ENCODE measurements at regions not wholly inside any gene's neighbourhood (a gene's known extent, or its start where the extent isn't known, plus 50 kb on each side); places are given as distances from the start of the nearest gene placed in this dataset.

DNA sequence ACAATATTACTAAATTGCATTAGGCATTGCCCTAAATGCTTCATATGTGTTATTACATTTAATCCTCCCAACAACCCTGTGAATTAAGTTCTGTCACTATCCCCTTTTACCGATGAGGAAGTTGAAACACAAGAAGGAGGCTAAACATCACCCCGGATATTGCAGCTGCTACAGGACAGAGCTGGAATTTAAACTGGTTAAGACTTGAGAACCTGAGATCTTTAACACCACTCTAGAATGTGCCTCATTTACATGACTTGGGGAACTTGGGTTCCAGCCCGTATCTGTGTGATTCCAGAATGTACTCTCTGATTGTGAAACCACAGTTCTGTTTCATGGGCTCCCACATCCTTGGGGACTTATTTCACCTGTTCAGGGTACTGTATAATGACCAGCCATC, 165.1 kb upstream of the PPARGC1A start:
- no peaks in the 10 kb centered on the region for H3F3A ChIP-seq (ENCODE audit: insufficient read depth, low read length)
- no peak overlapping the region for H2AFZ ChIP-seq (ENCODE audit: low read length)
- no peaks in the 10 kb centered on the region for H3K4me1 ChIP-seq (ENCODE audit: insufficient read depth, low read length, severe bottlenecking)
- H3K4me3 ChIP-seq (ENCODE audit: low read depth, low read length, poor library complexity, severe bottlenecking) = no peak overlapping the region
- no peaks in the 10 kb centered on the region for H3K9me2 ChIP-seq (ENCODE audit: low read depth, low read length)
- TF ChIP-seq, protein P1, sequence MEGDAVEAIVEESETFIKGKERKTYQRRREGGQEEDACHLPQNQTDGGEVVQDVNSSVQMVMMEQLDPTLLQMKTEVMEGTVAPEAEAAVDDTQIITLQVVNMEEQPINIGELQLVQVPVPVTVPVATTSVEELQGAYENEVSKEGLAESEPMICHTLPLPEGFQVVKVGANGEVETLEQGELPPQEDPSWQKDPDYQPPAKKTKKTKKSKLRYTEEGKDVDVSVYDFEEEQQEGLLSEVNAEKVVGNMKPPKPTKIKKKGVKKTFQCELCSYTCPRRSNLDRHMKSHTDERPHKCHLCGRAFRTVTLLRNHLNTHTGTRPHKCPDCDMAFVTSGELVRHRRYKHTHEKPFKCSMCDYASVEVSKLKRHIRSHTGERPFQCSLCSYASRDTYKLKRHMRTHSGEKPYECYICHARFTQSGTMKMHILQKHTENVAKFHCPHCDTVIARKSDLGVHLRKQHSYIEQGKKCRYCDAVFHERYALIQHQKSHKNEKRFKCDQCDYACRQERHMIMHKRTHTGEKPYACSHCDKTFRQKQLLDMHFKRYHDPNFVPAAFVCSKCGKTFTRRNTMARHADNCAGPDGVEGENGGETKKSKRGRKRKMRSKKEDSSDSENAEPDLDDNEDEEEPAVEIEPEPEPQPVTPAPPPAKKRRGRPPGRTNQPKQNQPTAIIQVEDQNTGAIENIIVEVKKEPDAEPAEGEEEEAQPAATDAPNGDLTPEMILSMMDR (IDR thresholded peaks at IDR 0.05; ENCODE audit: low read length) = no peak
- no peak for TF ChIP-seq EZH2 (IDR thresholded peaks at IDR 0.05; ENCODE audit: borderline replicate concordance, low read length)
- no peaks in the 10 kb centered on the region for H3K9me3 ChIP-seq (ENCODE audit: low read length)
- no peak overlapping the region for H3K9ac ChIP-seq (ENCODE audit: low read length)
- no peaks in the 10 kb centered on the region for H3K27me3 ChIP-seq (ENCODE audit: insufficient read depth, low read length)
- H3K36me3 ChIP-seq (ENCODE audit: insufficient read depth, low read length) = no peaks in the 10 kb centered on the region
- H3K79me2 ChIP-seq (ENCODE audit: insufficient read depth, low read length) = no peaks in the 10 kb centered on the region
- no peak overlapping the region for H3K4me2 ChIP-seq (ENCODE audit: low read length)
- no peaks in the 10 kb centered on the region for H4K20me1 ChIP-seq (ENCODE audit: insufficient read depth, low read length)
- no peak overlapping the region for H3K27ac ChIP-seq (ENCODE audit: low read depth, low read length, poor library complexity, severe bottlenecking)

DNA sequence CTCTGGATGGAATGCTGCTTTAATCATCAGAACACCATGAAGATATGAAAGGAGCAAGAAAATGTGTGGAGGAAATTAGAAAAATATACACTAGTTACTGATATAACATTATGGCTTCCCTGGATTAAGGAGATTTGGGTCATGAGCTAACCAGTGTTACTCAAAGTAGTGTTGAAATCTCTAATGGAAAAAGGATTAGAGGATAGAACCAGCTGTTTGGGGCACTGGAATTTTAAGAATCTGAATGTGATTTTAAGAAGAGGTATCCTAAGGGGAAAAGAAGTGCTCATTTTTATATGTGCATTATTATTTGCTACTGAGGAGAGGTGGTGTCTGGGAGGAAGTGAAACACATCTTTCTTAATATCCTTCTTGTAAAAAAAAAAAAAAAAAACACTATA, 164.1 kb upstream of the PPARGC1A start:
- Histone ChIP-seq H3K79me2 (ENCODE audit: insufficient read depth, low read length) (no peaks in the 10 kb centered on the region), H3K4me3 (ENCODE audit: low read depth, low read length, poor library complexity, severe bottlenecking) (no peak overlapping the region), H3K4me1 (ENCODE audit: insufficient read depth, low read length, severe bottlenecking) (no peaks in the 10 kb centered on the region), H3K27ac (ENCODE audit: low read depth, low read length, poor library complexity, severe bottlenecking) (no peak overlapping the region), H2AFZ (ENCODE audit: low read length) (no peak overlapping the region), H3K36me3 (ENCODE audit: insufficient read depth, low read length) (no peaks in the 10 kb centered on the region), H3K9ac (ENCODE audit: low read length) (no peak overlapping the region), H3K4me2 (ENCODE audit: low read length) (no peak overlapping the region), H3K27me3 (ENCODE audit: insufficient read depth, low read length) (no peaks in the 10 kb centered on the region), H3F3A (ENCODE audit: insufficient read depth, low read length) (no peaks in the 10 kb centered on the region), H4K20me1 (ENCODE audit: insufficient read depth, low read length) (no peaks in the 10 kb centered on the region), H3K9me3 (ENCODE audit: low read length) (no peaks in the 10 kb centered on the region), H3K9me2 (ENCODE audit: low read depth, low read length) (no peaks in the 10 kb centered on the region)
- TF ChIP-seq, protein P1 (IDR thresholded peaks at IDR 0.05; ENCODE audit: low read length) = no peak
- TF ChIP-seq EZH2 (IDR thresholded peaks at IDR 0.05; ENCODE audit: borderline replicate concordance, low read length) = no peak

DNA sequence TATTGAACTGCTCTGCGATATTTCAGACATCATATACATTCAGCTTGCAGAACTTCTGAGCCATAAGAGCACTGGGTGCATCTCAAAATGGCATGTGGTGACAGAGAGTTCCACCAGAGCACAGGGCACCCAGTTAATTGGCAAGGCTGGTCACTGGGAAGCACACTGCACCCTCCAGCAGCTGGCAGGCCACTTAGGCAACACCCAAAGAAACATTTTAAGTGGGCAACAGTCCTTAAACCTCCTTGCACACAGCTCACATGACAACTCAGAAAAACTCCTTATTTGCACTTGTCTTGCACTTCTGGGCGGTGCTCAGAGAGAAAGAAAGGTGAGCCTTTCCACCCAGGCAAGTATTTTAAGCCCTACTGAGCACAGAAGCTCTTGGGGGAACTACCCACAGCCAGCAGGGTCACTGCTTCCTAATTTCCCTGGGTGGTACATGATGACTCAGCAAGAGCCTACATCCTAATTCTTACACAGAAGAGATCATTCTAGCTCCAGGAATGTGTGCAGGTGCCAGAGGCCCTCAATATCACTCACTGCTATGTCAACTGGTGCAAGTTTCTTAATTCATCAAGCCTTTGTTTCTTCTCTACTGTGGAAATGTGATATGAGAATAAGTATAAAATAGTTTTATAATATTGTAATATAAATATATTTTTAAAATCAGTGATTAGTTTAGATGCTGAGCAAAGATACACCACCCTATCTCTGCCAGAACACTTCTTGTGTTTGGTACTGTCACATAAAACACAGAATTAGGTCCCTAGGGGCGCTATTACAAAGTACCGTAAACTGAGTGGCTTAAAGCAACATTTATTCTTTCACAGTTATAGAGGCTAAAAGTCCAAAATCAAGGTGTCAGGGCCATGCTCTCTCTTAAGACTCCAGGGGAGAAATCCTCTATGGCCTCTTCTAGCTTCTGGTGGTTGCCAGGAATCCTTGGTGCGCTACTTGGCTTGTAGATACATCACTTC, 155.1 kb upstream of the PPARGC1A start:
- no peaks in the 10 kb centered on the region for H3K27me3 ChIP-seq (ENCODE audit: insufficient read depth, low read length)
- no peak overlapping the region for H3K4me3 ChIP-seq (ENCODE audit: low read depth, low read length, poor library complexity, severe bottlenecking)
- H3K79me2 ChIP-seq (ENCODE audit: insufficient read depth, low read length) = no peaks in the 10 kb centered on the region
- no peak for TF ChIP-seq EZH2 (IDR thresholded peaks at IDR 0.05; ENCODE audit: borderline replicate concordance, low read length)
- TF ChIP-seq, protein P1 (IDR thresholded peaks at IDR 0.05; ENCODE audit: low read length) = no peak
- H3K9me2 ChIP-seq (ENCODE audit: low read depth, low read length) = no peaks in the 10 kb centered on the region
- no peak overlapping the region for H3K4me2 ChIP-seq (ENCODE audit: low read length)
- H3K9ac ChIP-seq (ENCODE audit: low read length) = no peak overlapping the region
- H2AFZ ChIP-seq (ENCODE audit: low read length) = no peak overlapping the region
- H3K4me1 ChIP-seq (ENCODE audit: insufficient read depth, low read length, severe bottlenecking) = no peaks in the 10 kb centered on the region
- no peaks in the 10 kb centered on the region for H3K36me3 ChIP-seq (ENCODE audit: insufficient read depth, low read length)
- H3F3A ChIP-seq (ENCODE audit: insufficient read depth, low read length) = no peaks in the 10 kb centered on the region
- no peaks in the 10 kb centered on the region for H3K9me3 ChIP-seq (ENCODE audit: low read length)
- H3K27ac ChIP-seq (ENCODE audit: low read depth, low read length, poor library complexity, severe bottlenecking) = no peak overlapping the region
- no peaks in the 10 kb centered on the region for H4K20me1 ChIP-seq (ENCODE audit: insufficient read depth, low read length)

Measured in OCI-LY1 (cell line).